Esophagus muscularis mucosa (tissue), 4 donors: ENCODE measurements at regions not wholly inside any gene's neighbourhood (a gene's known extent, or its start where the extent isn't known, plus 50 kb on each side); places are given as distances from the start of the nearest gene placed in this dataset.

Experiments
- EP300 ChIP-seq: sonication (generic); formaldehyde crosslinking; IDR thresholded peaks from one replicate; pipeline ENCODE4 v1.6.1; 2017; ENCODE audit warnings: antibody characterized with exemption
- POLR2A ChIP-seq: fragments of 450-650 bp; IDR thresholded peaks from one replicate; pipeline ENCODE4 v1.6.1; 2017; ENCODE audit warnings: antibody characterized with exemption, moderate library complexity, mild to moderate bottlenecking, low read depth
- POLR2AphosphoS5 ChIP-seq, 2 donors: sonication (generic); formaldehyde crosslinking; IDR thresholded peaks; one replicate each; pipeline ENCODE4 v1.6.1; 2017; ENCODE audit warnings: antibody characterized with exemption in 2 of 2
- TF ChIP-seq, protein P1 (sequence below), 3 experiments: fragments of 200-600 bp in 2 of 3; fragments of 450-650 bp in 1 of 3; sonication (generic) in 2 of 3; IDR thresholded peaks; one replicate each; pipeline ENCODE4 v1.5.1; 2017 to 2019; ENCODE audit warnings: antibody characterized with exemption in 3 of 3, mild to moderate bottlenecking in 2 of 3, moderate library complexity in 1 of 3

DNA sequence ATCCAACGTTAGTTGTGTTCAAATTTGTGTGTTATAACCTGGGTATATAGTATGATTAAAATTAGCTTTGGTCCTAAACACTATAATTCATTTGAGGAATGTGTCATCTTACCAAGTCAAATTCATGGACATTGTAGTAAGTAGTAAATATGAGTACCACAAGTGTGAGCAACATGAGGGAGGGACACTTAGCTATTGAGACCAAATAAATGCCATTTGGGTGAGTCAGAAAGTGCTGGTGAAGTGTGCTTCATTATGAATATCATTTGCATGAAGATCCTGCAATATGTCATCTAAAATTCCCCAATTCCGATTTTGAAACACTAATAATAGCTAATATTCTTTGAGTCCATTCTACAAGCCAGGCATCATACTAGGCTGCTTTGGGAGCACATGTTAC is 336.7 kb upstream of the KIF2A start:
- TF ChIP-seq, protein P1, sequence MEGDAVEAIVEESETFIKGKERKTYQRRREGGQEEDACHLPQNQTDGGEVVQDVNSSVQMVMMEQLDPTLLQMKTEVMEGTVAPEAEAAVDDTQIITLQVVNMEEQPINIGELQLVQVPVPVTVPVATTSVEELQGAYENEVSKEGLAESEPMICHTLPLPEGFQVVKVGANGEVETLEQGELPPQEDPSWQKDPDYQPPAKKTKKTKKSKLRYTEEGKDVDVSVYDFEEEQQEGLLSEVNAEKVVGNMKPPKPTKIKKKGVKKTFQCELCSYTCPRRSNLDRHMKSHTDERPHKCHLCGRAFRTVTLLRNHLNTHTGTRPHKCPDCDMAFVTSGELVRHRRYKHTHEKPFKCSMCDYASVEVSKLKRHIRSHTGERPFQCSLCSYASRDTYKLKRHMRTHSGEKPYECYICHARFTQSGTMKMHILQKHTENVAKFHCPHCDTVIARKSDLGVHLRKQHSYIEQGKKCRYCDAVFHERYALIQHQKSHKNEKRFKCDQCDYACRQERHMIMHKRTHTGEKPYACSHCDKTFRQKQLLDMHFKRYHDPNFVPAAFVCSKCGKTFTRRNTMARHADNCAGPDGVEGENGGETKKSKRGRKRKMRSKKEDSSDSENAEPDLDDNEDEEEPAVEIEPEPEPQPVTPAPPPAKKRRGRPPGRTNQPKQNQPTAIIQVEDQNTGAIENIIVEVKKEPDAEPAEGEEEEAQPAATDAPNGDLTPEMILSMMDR (IDR thresholded peaks at IDR 0.05) = no peak
- no peak for TF ChIP-seq POLR2A
- TF ChIP-seq POLR2AphosphoS5 (IDR thresholded peaks at IDR 0.05) = no peak
- no peak for TF ChIP-seq EP300
